Lung (tissue), 11 donors: ENCODE measurements at regions not wholly inside any gene's neighbourhood (a gene's known extent, or its start where the extent isn't known, plus 50 kb on each side); places are given as distances from the start of the nearest gene placed in this dataset.

Experiments used
- ATAC-seq: fragments of 200-7000 bp; cut with Tn5 transposase; one replicate; pipeline ENCODE4 v1.9.1; 2020; ENCODE audit warnings: moderate number of reproducible peaks; ENCODE audit not compliant: insufficient read depth, low FRiP score
- DNase-seq, 3 donors: peaks; one replicate each; pipeline ENCODE4 v3.0.0-alpha.2; 2013 to 2017
- H3K27ac ChIP-seq, 2 donors: one replicate each; pipeline ENCODE4 v1.5.1; 2013; ENCODE audit warnings: mild to moderate bottlenecking in 2 of 2, moderate library complexity in 2 of 2, control low read depth in 1 of 2, inconsistent platforms in 1 of 2, low read depth in 1 of 2, low read length in 1 of 2
- H3K27me3 ChIP-seq, 3 donors: one replicate each; pipeline ENCODE4 v1.5.1; 2013; ENCODE audit warnings: low read length in 2 of 3; ENCODE audit not compliant: control insufficient read depth in 3 of 3, insufficient read depth in 3 of 3
- H3K36me3 ChIP-seq, 4 donors: one replicate each; pipeline ENCODE4 v1.5.1; 2013; ENCODE audit warnings: low read length in 4 of 4, mild to moderate bottlenecking in 1 of 4, moderate library complexity in 1 of 4; ENCODE audit not compliant: control insufficient read depth in 4 of 4, insufficient read depth in 4 of 4
- H3K4me1 ChIP-seq, 5 donors: one replicate each; pipeline ENCODE4 v1.5.1; 2013; ENCODE audit warnings: low read length in 5 of 5, mild to moderate bottlenecking in 2 of 5, moderate library complexity in 1 of 5; ENCODE audit not compliant: control insufficient read depth in 5 of 5, insufficient read depth in 5 of 5
- H3K4me3 ChIP-seq: one replicate; pipeline ENCODE4 v1.5.1; 2013; ENCODE audit warnings: mild to moderate bottlenecking, control low read depth, moderate library complexity
- H3K9ac ChIP-seq, 2 donors: one replicate each; pipeline ENCODE4 v1.5.1; 2013; ENCODE audit warnings: low read length in 2 of 2, control low read depth in 1 of 2; ENCODE audit not compliant: insufficient read depth in 1 of 2
- H3K9me3 ChIP-seq, 4 donors: one replicate each; pipeline ENCODE4 v1.5.1; 2013; ENCODE audit warnings: low read length in 3 of 4, mild to moderate bottlenecking in 1 of 4, moderate library complexity in 1 of 4; ENCODE audit not compliant: control insufficient read depth in 4 of 4, insufficient read depth in 3 of 4
- WGBS, 2 donors: extraction: QIAGEN DNeasy Blood & Tissue Kit; methylation state at CpG; one replicate each; pipeline ENCODE4 v1.1.7; 2013; 5-methylcytosine and 5-hydroxymethylcytosine counted together
- TF ChIP-seq, protein P1 (sequence below): IDR thresholded peaks from 2 replicates; pipeline ENCODE4 v1.5.1; 2012; ENCODE audit warnings: mild to moderate bottlenecking; ENCODE audit errors: control extremely low read depth, extremely low read depth
- donor health status: control.
- donor health status: control.
- donor health status: Bipolar disorder and iron deficiency.
- donor health status: healthy.
- donor health status: DM: yes; HTN: yes; CAD: no.

DNA sequence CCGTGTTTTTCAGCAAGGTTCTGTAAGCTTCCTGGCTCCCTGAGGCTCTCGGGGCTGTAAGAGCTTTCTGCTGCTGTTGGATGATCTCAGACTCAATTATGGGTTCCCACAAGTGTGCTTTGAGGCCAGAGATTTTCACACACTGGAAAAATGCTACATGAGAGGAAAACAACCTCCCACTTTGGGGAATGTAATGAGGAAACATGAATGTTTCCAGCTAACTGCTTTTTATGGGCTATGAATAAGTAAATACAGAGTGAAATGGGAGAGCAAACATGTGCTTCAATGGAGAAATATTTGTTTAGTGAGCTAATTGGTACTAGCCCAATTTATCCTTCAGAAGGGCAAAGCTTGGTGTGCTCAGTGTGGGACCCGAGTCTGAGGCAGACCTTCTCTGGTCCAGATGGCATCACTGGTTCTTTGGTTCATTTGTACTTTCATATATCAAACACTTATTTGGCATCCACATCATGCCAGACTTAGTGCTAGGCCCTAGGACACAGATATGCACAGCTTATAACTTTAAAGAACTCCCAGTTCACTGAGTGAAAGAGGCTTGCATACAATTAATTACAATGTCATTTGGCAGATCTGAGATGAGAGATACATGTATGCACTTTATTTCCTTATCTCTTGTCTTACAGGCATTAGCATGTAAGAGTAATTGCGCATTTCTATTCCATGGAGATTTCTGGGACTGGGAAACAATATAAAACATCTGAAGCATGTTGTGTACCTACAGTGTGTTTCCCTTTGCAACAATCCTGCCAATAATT, 248.8 kb downstream of the RDH14 start:
- 53 to 70% methylated on average over 4 of the region's 4 CpGs for WGBS, 2 donors
- Histone ChIP-seq H3K27ac (no peak overlapping the region), H3K4me3 (no peak overlapping the region), H3K4me1 (peaks cover 0 to 10% (median 0%) of the 10 kb centered on the region in 5 donors), H3K36me3 (no peaks in the 10 kb centered on the region), H3K9ac (no peak overlapping the region), H3K9me3 (no peaks in the 10 kb centered on the region), H3K27me3 (no peaks in the 10 kb centered on the region)
- DNase-seq (peak in 2 of 3 donors; percentile 32 to 66), ATAC-seq (peak; percentile 29)
- TF ChIP-seq, protein P1, sequence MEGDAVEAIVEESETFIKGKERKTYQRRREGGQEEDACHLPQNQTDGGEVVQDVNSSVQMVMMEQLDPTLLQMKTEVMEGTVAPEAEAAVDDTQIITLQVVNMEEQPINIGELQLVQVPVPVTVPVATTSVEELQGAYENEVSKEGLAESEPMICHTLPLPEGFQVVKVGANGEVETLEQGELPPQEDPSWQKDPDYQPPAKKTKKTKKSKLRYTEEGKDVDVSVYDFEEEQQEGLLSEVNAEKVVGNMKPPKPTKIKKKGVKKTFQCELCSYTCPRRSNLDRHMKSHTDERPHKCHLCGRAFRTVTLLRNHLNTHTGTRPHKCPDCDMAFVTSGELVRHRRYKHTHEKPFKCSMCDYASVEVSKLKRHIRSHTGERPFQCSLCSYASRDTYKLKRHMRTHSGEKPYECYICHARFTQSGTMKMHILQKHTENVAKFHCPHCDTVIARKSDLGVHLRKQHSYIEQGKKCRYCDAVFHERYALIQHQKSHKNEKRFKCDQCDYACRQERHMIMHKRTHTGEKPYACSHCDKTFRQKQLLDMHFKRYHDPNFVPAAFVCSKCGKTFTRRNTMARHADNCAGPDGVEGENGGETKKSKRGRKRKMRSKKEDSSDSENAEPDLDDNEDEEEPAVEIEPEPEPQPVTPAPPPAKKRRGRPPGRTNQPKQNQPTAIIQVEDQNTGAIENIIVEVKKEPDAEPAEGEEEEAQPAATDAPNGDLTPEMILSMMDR: no peak

DNA sequence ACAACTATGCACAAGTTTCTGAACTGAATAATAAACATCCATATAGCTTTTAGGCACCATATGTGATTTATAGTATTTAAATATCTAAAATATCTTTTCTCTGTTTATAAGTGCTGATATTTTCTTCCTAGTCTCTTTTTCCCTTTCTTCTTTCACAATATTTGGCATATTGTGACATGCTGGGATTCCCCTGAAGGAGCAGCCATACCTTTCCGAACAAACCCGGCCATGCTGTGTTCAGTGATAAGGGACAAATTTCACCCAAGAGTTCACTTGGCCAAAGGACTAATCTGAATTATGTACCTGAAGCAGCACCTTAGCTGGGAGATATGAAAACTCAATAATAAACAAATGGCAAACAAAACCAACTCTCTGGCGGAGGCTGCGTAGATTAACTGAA, 250.8 kb downstream of the RDH14 start:
- WGBS, 2 donors: 78 to 83% methylated on average over 4 of the region's 4 CpGs
- Histone ChIP-seq H3K9me3 (no peaks in the 10 kb centered on the region), H3K4me3 (no peak overlapping the region), H3K27me3 (no peaks in the 10 kb centered on the region), H3K27ac (no peak overlapping the region), H3K4me1 (peaks cover 0 to 10% (median 0%) of the 10 kb centered on the region in 5 donors), H3K36me3 (no peaks in the 10 kb centered on the region), H3K9ac (no peak overlapping the region)
- DNase-seq (no peak), ATAC-seq (no peak)
- TF ChIP-seq, protein P1: no peak

DNA sequence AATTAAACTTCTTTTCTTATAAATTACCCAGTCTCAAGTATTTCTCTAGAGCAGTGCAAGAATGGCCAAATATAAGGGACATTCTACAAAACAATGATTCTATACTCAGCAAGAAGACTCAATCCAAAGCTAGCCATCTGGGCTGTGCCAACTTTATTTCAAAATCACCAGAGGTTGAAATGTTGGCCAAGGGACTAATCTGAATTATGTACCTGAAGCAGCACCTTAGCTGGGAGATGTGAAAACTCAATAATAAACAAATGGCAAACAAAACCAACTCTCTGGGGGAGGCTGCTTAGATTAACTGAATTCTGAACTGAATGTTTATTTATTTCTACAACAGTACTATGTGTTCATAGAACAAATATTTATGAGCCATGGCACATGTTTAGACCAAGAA, 251.3 kb downstream of the RDH14 start:
- no peak for ATAC-seq
- no peaks in the 10 kb centered on the region for H3K36me3 ChIP-seq
- H3K27ac ChIP-seq: no peak overlapping the region
- no peak overlapping the region for H3K4me3 ChIP-seq
- TF ChIP-seq, protein P1: no peak
- peaks cover 0 to 10% (median 0%) of the 10 kb centered on the region in 5 donors for H3K4me1 ChIP-seq
- H3K9ac ChIP-seq: no peak overlapping the region
- H3K9me3 ChIP-seq: no peaks in the 10 kb centered on the region
- DNase-seq: no peak
- H3K27me3 ChIP-seq: no peaks in the 10 kb centered on the region
